ENCODE measurements at regions not wholly inside any gene's neighbourhood (a gene's known extent, or its start where the extent isn't known, plus 50 kb on each side); places are given as distances from the start of the nearest gene placed in this dataset.

- H3K27me3 ChIP-seq (ENCODE audit: control insufficient read depth in 2 of 2, insufficient read depth in 2 of 2, low read length in 2 of 2): no peaks in the 10 kb centered on the region
- H3K36me3 ChIP-seq (ENCODE audit: control insufficient read depth in 2 of 2, insufficient read depth in 2 of 2, low read length in 2 of 2): no peaks in the 10 kb centered on the region
- H3K4me3 ChIP-seq (ENCODE audit: low read length in 2 of 2): no peak overlapping the region
- no peak overlapping the region for H3K27ac ChIP-seq (ENCODE audit: low read depth in 2 of 2, low read length in 2 of 2)
- H3K9me3 ChIP-seq (ENCODE audit: control insufficient read depth in 2 of 2, low read length in 2 of 2): no peaks in the 10 kb centered on the region
- H3K4me1 ChIP-seq (ENCODE audit: control insufficient read depth in 2 of 2, insufficient read depth in 2 of 2, low read length in 2 of 2): no peaks in the 10 kb centered on the region
- H3K9ac ChIP-seq (ENCODE audit: low read depth in 1 of 2, low read length in 2 of 2): no peak overlapping the region
Measured at GRCh38 chr11:43012606-43013005, 299.2 kb upstream of the API5 start.

- no peak overlapping the region for H3K9ac ChIP-seq (ENCODE audit: low read depth in 1 of 2, low read length in 2 of 2)
- no peaks in the 10 kb centered on the region for H3K9me3 ChIP-seq (ENCODE audit: control insufficient read depth in 2 of 2, low read length in 2 of 2)
- no peaks in the 10 kb centered on the region for H3K27me3 ChIP-seq (ENCODE audit: control insufficient read depth in 2 of 2, insufficient read depth in 2 of 2, low read length in 2 of 2)
- no peak overlapping the region for H3K27ac ChIP-seq (ENCODE audit: low read depth in 2 of 2, low read length in 2 of 2)
- H3K4me3 ChIP-seq (ENCODE audit: low read length in 2 of 2): no peak overlapping the region
- no peaks in the 10 kb centered on the region for H3K4me1 ChIP-seq (ENCODE audit: control insufficient read depth in 2 of 2, insufficient read depth in 2 of 2, low read length in 2 of 2)
- no peaks in the 10 kb centered on the region for H3K36me3 ChIP-seq (ENCODE audit: control insufficient read depth in 2 of 2, insufficient read depth in 2 of 2, low read length in 2 of 2)
Measured at GRCh38 chr11:43021466-43021865, 290.3 kb upstream of the API5 start.

GRCh38 chr11:43034341-43034740 is 277.5 kb upstream of the API5 start:
- Histone ChIP-seq H3K9ac (ENCODE audit: low read depth in 1 of 2, low read length in 2 of 2) (no peak overlapping the region), H3K27me3 (ENCODE audit: control insufficient read depth in 2 of 2, insufficient read depth in 2 of 2, low read length in 2 of 2) (no peaks in the 10 kb centered on the region), H3K4me1 (ENCODE audit: control insufficient read depth in 2 of 2, insufficient read depth in 2 of 2, low read length in 2 of 2) (no peaks in the 10 kb centered on the region), H3K4me3 (ENCODE audit: low read length in 2 of 2) (no peak overlapping the region), H3K27ac (ENCODE audit: low read depth in 2 of 2, low read length in 2 of 2) (no peak overlapping the region), H3K9me3 (ENCODE audit: control insufficient read depth in 2 of 2, low read length in 2 of 2) (no peaks in the 10 kb centered on the region), H3K36me3 (ENCODE audit: control insufficient read depth in 2 of 2, insufficient read depth in 2 of 2, low read length in 2 of 2) (no peaks in the 10 kb centered on the region)

- Histone ChIP-seq H3K27me3 (ENCODE audit: control insufficient read depth in 2 of 2, insufficient read depth in 2 of 2, low read length in 2 of 2) (no peaks in the 10 kb centered on the region), H3K36me3 (ENCODE audit: control insufficient read depth in 2 of 2, insufficient read depth in 2 of 2, low read length in 2 of 2) (no peaks in the 10 kb centered on the region), H3K9me3 (ENCODE audit: control insufficient read depth in 2 of 2, low read length in 2 of 2) (no peaks in the 10 kb centered on the region), H3K4me1 (ENCODE audit: control insufficient read depth in 2 of 2, insufficient read depth in 2 of 2, low read length in 2 of 2) (no peaks in the 10 kb centered on the region), H3K4me3 (ENCODE audit: low read length in 2 of 2) (no peak overlapping the region), H3K27ac (ENCODE audit: low read depth in 2 of 2, low read length in 2 of 2) (no peak overlapping the region), H3K9ac (ENCODE audit: low read depth in 1 of 2, low read length in 2 of 2) (no peak overlapping the region)
Measured at GRCh38 chr11:43035086-43035485, 276.7 kb upstream of the API5 start.

- H3K4me3 ChIP-seq (ENCODE audit: low read length in 2 of 2): no peak overlapping the region
- no peaks in the 10 kb centered on the region for H3K4me1 ChIP-seq (ENCODE audit: control insufficient read depth in 2 of 2, insufficient read depth in 2 of 2, low read length in 2 of 2)
- H3K27me3 ChIP-seq (ENCODE audit: control insufficient read depth in 2 of 2, insufficient read depth in 2 of 2, low read length in 2 of 2): no peaks in the 10 kb centered on the region
- no peak overlapping the region for H3K27ac ChIP-seq (ENCODE audit: low read depth in 2 of 2, low read length in 2 of 2)
- H3K9me3 ChIP-seq (ENCODE audit: control insufficient read depth in 2 of 2, low read length in 2 of 2): no peaks in the 10 kb centered on the region
- no peaks in the 10 kb centered on the region for H3K36me3 ChIP-seq (ENCODE audit: control insufficient read depth in 2 of 2, insufficient read depth in 2 of 2, low read length in 2 of 2)
- H3K9ac ChIP-seq (ENCODE audit: low read depth in 1 of 2, low read length in 2 of 2): no peak overlapping the region
Measured at GRCh38 chr11:43053638-43054412, 258.0 kb upstream of the API5 start.

GRCh38 chr11:43067681-43068080 is 244.1 kb upstream of the API5 start:
- Histone ChIP-seq H3K27ac (ENCODE audit: low read depth in 2 of 2, low read length in 2 of 2) (no peak overlapping the region), H3K9ac (ENCODE audit: low read depth in 1 of 2, low read length in 2 of 2) (no peak overlapping the region), H3K4me3 (ENCODE audit: low read length in 2 of 2) (no peak overlapping the region), H3K9me3 (ENCODE audit: control insufficient read depth in 2 of 2, low read length in 2 of 2) (no peaks in the 10 kb centered on the region), H3K27me3 (ENCODE audit: control insufficient read depth in 2 of 2, insufficient read depth in 2 of 2, low read length in 2 of 2) (no peaks in the 10 kb centered on the region), H3K36me3 (ENCODE audit: control insufficient read depth in 2 of 2, insufficient read depth in 2 of 2, low read length in 2 of 2) (no peaks in the 10 kb centered on the region), H3K4me1 (ENCODE audit: control insufficient read depth in 2 of 2, insufficient read depth in 2 of 2, low read length in 2 of 2) (peaks cover 0 to 6% of the 10 kb centered on the region in 2 donors)

GRCh38 chr11:43071338-43071737 is 240.5 kb upstream of the API5 start:
- no peak overlapping the region for H3K27ac ChIP-seq (ENCODE audit: low read depth in 2 of 2, low read length in 2 of 2)
- H3K4me1 ChIP-seq (ENCODE audit: control insufficient read depth in 2 of 2, insufficient read depth in 2 of 2, low read length in 2 of 2): peaks cover 0 to 15% of the 10 kb centered on the region in 2 donors
- no peaks in the 10 kb centered on the region for H3K27me3 ChIP-seq (ENCODE audit: control insufficient read depth in 2 of 2, insufficient read depth in 2 of 2, low read length in 2 of 2)
- H3K9ac ChIP-seq (ENCODE audit: low read depth in 1 of 2, low read length in 2 of 2): no peak overlapping the region
- no peaks in the 10 kb centered on the region for H3K9me3 ChIP-seq (ENCODE audit: control insufficient read depth in 2 of 2, low read length in 2 of 2)
- H3K36me3 ChIP-seq (ENCODE audit: control insufficient read depth in 2 of 2, insufficient read depth in 2 of 2, low read length in 2 of 2): no peaks in the 10 kb centered on the region
- no peak overlapping the region for H3K4me3 ChIP-seq (ENCODE audit: low read length in 2 of 2)

GRCh38 chr11:43072096-43072495 is 239.7 kb upstream of the API5 start:
- Histone ChIP-seq H3K27me3 (ENCODE audit: control insufficient read depth in 2 of 2, insufficient read depth in 2 of 2, low read length in 2 of 2) (no peaks in the 10 kb centered on the region), H3K9me3 (ENCODE audit: control insufficient read depth in 2 of 2, low read length in 2 of 2) (no peaks in the 10 kb centered on the region), H3K36me3 (ENCODE audit: control insufficient read depth in 2 of 2, insufficient read depth in 2 of 2, low read length in 2 of 2) (no peaks in the 10 kb centered on the region), H3K27ac (ENCODE audit: low read depth in 2 of 2, low read length in 2 of 2) (no peak overlapping the region), H3K4me1 (ENCODE audit: control insufficient read depth in 2 of 2, insufficient read depth in 2 of 2, low read length in 2 of 2) (peaks cover 0 to 15% of the 10 kb centered on the region in 2 donors), H3K4me3 (ENCODE audit: low read length in 2 of 2) (no peak overlapping the region), H3K9ac (ENCODE audit: low read depth in 1 of 2, low read length in 2 of 2) (no peak overlapping the region)

GRCh38 chr11:43072911-43073310 is 238.9 kb upstream of the API5 start:
- Histone ChIP-seq H3K9ac (ENCODE audit: low read depth in 1 of 2, low read length in 2 of 2) (no peak overlapping the region), H3K36me3 (ENCODE audit: control insufficient read depth in 2 of 2, insufficient read depth in 2 of 2, low read length in 2 of 2) (no peaks in the 10 kb centered on the region), H3K4me1 (ENCODE audit: control insufficient read depth in 2 of 2, insufficient read depth in 2 of 2, low read length in 2 of 2) (peaks cover 0 to 15% of the 10 kb centered on the region in 2 donors), H3K27ac (ENCODE audit: low read depth in 2 of 2, low read length in 2 of 2) (no peak overlapping the region), H3K4me3 (ENCODE audit: low read length in 2 of 2) (no peak overlapping the region), H3K27me3 (ENCODE audit: control insufficient read depth in 2 of 2, insufficient read depth in 2 of 2, low read length in 2 of 2) (no peaks in the 10 kb centered on the region), H3K9me3 (ENCODE audit: control insufficient read depth in 2 of 2, low read length in 2 of 2) (no peaks in the 10 kb centered on the region)

- Histone ChIP-seq H3K9ac (ENCODE audit: low read depth in 1 of 2, low read length in 2 of 2) (no peak overlapping the region), H3K27me3 (ENCODE audit: control insufficient read depth in 2 of 2, insufficient read depth in 2 of 2, low read length in 2 of 2) (no peaks in the 10 kb centered on the region), H3K4me3 (ENCODE audit: low read length in 2 of 2) (no peak overlapping the region), H3K4me1 (ENCODE audit: control insufficient read depth in 2 of 2, insufficient read depth in 2 of 2, low read length in 2 of 2) (peaks cover 0 to 15% of the 10 kb centered on the region in 2 donors), H3K36me3 (ENCODE audit: control insufficient read depth in 2 of 2, insufficient read depth in 2 of 2, low read length in 2 of 2) (no peaks in the 10 kb centered on the region), H3K27ac (ENCODE audit: low read depth in 2 of 2, low read length in 2 of 2) (no peak overlapping the region), H3K9me3 (ENCODE audit: control insufficient read depth in 2 of 2, low read length in 2 of 2) (no peaks in the 10 kb centered on the region)
Measured at GRCh38 chr11:43074810-43075209, 237.0 kb upstream of the API5 start.

All from mucosa of rectum (tissue), 2 donors.